SK-N-MC (cell line): ENCODE measurements at regions not wholly inside any gene's neighbourhood (a gene's known extent, or its start where the extent isn't known, plus 50 kb on each side); places are given as distances from the start of the nearest gene placed in this dataset.

Source experiments
- EZH2 ChIP-seq: fragments of 200-600 bp; sonication (generic); IDR thresholded peaks from one replicate; pipeline ENCODE4 v1.6.1; 2017; ENCODE audit warnings: antibody characterized with exemption
- POLR2AphosphoS5 ChIP-seq: IDR thresholded peaks from 2 replicates; pipeline ENCODE4 v1.6.1; 2012; ENCODE audit warnings: mild to moderate bottlenecking, low read depth, low read length, borderline replicate concordance

DNA sequence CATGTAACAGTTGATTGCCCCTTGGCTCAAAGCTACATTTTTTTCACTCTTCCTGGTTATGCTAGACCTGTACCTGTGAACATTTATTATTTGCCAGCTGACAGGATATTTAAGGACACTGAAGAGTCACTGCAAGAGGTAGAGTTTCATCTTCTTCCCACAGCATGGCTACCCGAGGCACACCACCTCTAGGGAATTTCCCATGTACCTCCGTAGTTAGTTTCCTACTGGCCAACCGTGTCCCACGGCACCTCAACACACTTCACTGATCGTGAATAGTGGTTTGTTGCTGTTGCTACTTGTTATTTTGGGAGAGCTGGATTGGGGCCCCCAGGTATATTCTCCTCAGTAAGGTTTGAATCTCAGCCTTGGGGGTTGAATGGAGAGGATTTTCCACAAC lies 648.6 kb downstream of the SEMA5A start:
- TF ChIP-seq EZH2 (no peak), POLR2AphosphoS5 (no peak)
